ENCODE measurements at regions not wholly inside any gene's neighbourhood (a gene's known extent, or its start where the extent isn't known, plus 50 kb on each side); places are given as distances from the start of the nearest gene placed in this dataset.

- H3K4me3 ChIP-seq (ENCODE audit: low read length) = no peak overlapping the region
- no peak for DNase-seq
Observed at GRCh38 chr3:148360051-148360450, 337.7 kb upstream of the AGTR1 start.

GRCh38 chr3:148366743-148367410 lies 330.8 kb upstream of the AGTR1 start:
- Histone ChIP-seq H3K4me3 (ENCODE audit: low read length) (no peak overlapping the region), H3K9me3 (replicated peaks; ENCODE audit: control insufficient read depth, low read depth, low read length) (no peaks in the 10 kb centered on the region), H3K4me1 (ENCODE audit: control insufficient read depth, insufficient read depth, low read length) (no peaks in the 10 kb centered on the region), H3K27me3 (ENCODE audit: control insufficient read depth, insufficient read depth, low read length) (no peaks in the 10 kb centered on the region), H3K36me3 (ENCODE audit: control insufficient read depth, insufficient read depth, low read length) (no peaks in the 10 kb centered on the region), H3K27ac (ENCODE audit: low read length) (no peak overlapping the region)
- peak; percentile 74 for DNase-seq
- no CpG with 5 or more reads among the region's 7 CpGs for WGBS (ENCODE audit: insufficient coverage)

More at GRCh38 chr3:148360051-148360450, 337.7 kb upstream of the AGTR1 start:
- no peak overlapping the region for H3K27ac ChIP-seq (ENCODE audit: low read length)
- no peaks in the 10 kb centered on the region for H3K27me3 ChIP-seq (ENCODE audit: control insufficient read depth, insufficient read depth, low read length)
- no peaks in the 10 kb centered on the region for H3K4me1 ChIP-seq (ENCODE audit: control insufficient read depth, insufficient read depth, low read length)
- H3K36me3 ChIP-seq (ENCODE audit: control insufficient read depth, insufficient read depth, low read length) = no peaks in the 10 kb centered on the region
- no peaks in the 10 kb centered on the region for H3K9me3 ChIP-seq (replicated peaks; ENCODE audit: control insufficient read depth, low read depth, low read length)

- Histone ChIP-seq H3K36me3 (ENCODE audit: control insufficient read depth, insufficient read depth, low read length) (no peaks in the 10 kb centered on the region), H3K4me1 (ENCODE audit: control insufficient read depth, insufficient read depth, low read length) (peaks cover 3% of the 10 kb centered on the region), H3K4me3 (ENCODE audit: low read length) (no peak overlapping the region), H3K27ac (ENCODE audit: low read length) (no peak overlapping the region), H3K27me3 (ENCODE audit: control insufficient read depth, insufficient read depth, low read length) (no peaks in the 10 kb centered on the region), H3K9me3 (replicated peaks; ENCODE audit: control insufficient read depth, low read depth, low read length) (no peaks in the 10 kb centered on the region)
- DNase-seq = no peak
- no CpG with 5 or more reads among the region's 1 CpG for WGBS (ENCODE audit: insufficient coverage)
Observed at GRCh38 chr3:148367756-148368155, 329.9 kb upstream of the AGTR1 start.

DNA sequence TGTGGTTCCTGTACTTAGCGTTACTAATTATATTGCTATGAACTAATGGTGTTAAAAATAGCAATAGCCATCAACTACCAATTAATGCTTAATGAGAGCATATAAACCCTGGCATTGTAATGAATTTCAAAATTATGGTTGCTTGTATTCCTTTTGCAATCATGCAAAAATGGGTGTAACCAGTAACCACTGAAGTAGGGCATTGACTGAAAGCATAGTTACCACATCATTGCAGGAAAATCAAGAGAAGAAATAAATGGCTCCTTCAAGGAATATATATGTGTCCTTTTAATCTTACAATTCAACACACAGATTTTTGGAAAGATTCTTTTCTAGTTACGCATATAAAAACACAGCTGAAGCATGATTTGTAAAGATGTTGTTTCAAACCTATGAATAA lies 328.3 kb upstream of the AGTR1 start:
- WGBS (ENCODE audit: insufficient coverage) = no CpG with 5 or more reads among the region's 2 CpGs

DNA sequence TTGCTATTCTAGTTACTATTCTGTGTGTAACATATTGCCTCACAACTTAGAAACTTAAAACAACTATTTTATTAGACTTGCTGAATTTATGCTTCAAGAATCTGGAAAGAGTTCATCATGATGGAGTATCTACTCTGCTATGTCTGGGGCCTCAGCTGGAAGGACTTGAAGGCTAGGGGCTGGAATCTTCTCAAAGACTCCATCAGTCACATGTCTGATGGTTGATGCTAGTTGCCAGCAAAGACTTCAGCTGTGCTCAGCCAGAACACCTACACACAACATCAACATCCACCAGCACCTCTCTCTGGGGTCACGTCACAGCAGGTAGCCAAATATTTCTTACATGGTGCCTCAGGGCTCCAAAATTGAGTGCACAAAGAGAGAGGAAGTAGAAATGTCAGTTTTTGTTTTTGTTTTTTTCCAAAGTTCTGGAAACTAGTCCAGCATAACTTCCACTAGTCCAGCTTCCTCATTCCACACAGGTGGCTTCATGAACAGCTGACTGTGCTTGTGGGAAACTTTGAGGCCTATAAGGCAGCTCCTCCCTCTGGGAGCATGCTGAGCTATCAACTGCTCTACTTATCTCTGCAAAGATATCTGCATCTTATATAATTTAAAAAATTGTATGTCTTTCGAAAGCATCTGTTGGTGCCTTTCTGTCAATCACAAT lies 325.4 kb upstream of the AGTR1 start:
- WGBS (ENCODE audit: insufficient coverage) = no CpG with 5 or more reads among the region's 2 CpGs
- Histone ChIP-seq H3K36me3 (ENCODE audit: control insufficient read depth, insufficient read depth, low read length) (no peaks in the 10 kb centered on the region), H3K4me3 (ENCODE audit: low read length) (no peak overlapping the region), H3K4me1 (ENCODE audit: control insufficient read depth, insufficient read depth, low read length) (peaks cover 3% of the 10 kb centered on the region), H3K27ac (ENCODE audit: low read length) (no peak overlapping the region), H3K27me3 (ENCODE audit: control insufficient read depth, insufficient read depth, low read length) (no peaks in the 10 kb centered on the region), H3K9me3 (replicated peaks; ENCODE audit: control insufficient read depth, low read depth, low read length) (no peaks in the 10 kb centered on the region)
- peak; percentile 68 for DNase-seq

More for the DNA sequence above, 328.3 kb upstream of the AGTR1 start:
- H3K27ac ChIP-seq (ENCODE audit: low read length) = no peak overlapping the region
- H3K4me1 ChIP-seq (ENCODE audit: control insufficient read depth, insufficient read depth, low read length) = peaks cover 3% of the 10 kb centered on the region
- no peak overlapping the region for H3K4me3 ChIP-seq (ENCODE audit: low read length)
- H3K27me3 ChIP-seq (ENCODE audit: control insufficient read depth, insufficient read depth, low read length) = no peaks in the 10 kb centered on the region
- no peaks in the 10 kb centered on the region for H3K36me3 ChIP-seq (ENCODE audit: control insufficient read depth, insufficient read depth, low read length)
- DNase-seq = no peak
- no peaks in the 10 kb centered on the region for H3K9me3 ChIP-seq (replicated peaks; ENCODE audit: control insufficient read depth, low read depth, low read length)

GRCh38 chr3:148373961-148374360 lies 323.7 kb upstream of the AGTR1 start:
- no peak for DNase-seq
- no peak overlapping the region for H3K4me3 ChIP-seq (ENCODE audit: low read length)
- no peaks in the 10 kb centered on the region for H3K9me3 ChIP-seq (replicated peaks; ENCODE audit: control insufficient read depth, low read depth, low read length)
- H3K36me3 ChIP-seq (ENCODE audit: control insufficient read depth, insufficient read depth, low read length) = no peaks in the 10 kb centered on the region
- H3K27ac ChIP-seq (ENCODE audit: low read length) = no peak overlapping the region
- no peaks in the 10 kb centered on the region for H3K27me3 ChIP-seq (ENCODE audit: control insufficient read depth, insufficient read depth, low read length)
- H3K4me1 ChIP-seq (ENCODE audit: control insufficient read depth, insufficient read depth, low read length) = peaks cover 3% of the 10 kb centered on the region

- no peaks in the 10 kb centered on the region for H3K27me3 ChIP-seq (ENCODE audit: control insufficient read depth, insufficient read depth, low read length)
- no peaks in the 10 kb centered on the region for H3K9me3 ChIP-seq (replicated peaks; ENCODE audit: control insufficient read depth, low read depth, low read length)
- no peaks in the 10 kb centered on the region for H3K4me1 ChIP-seq (ENCODE audit: control insufficient read depth, insufficient read depth, low read length)
- H3K4me3 ChIP-seq (ENCODE audit: low read length) = no peak overlapping the region
- no peaks in the 10 kb centered on the region for H3K36me3 ChIP-seq (ENCODE audit: control insufficient read depth, insufficient read depth, low read length)
- no CpG with 5 or more reads among the region's 4 CpGs for WGBS (ENCODE audit: insufficient coverage)
- H3K27ac ChIP-seq (ENCODE audit: low read length) = no peak overlapping the region
- DNase-seq = peak; percentile 73
Observed at GRCh38 chr3:148379763-148380382, 317.8 kb upstream of the AGTR1 start.

DNA sequence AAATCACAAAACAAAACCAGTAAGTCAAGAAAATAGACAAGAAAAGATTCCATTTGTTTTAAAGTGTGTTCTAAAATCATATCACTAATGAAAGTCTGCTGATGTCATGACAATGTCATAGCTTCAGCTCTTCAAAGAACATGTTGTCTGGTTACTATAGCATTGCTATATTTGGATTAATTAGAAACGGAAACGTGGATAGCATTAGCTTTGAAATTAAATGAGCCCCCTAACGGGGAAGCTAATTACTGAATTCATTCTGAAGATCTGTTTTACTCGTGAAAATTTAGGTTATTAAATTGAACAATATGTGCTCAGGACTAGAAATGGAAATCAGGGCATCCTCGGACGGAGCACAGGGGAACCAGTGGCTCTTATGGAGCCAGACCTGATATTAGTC lies 316.7 kb upstream of the AGTR1 start:
- no peaks in the 10 kb centered on the region for H3K4me1 ChIP-seq (ENCODE audit: control insufficient read depth, insufficient read depth, low read length)
- no peak for DNase-seq
- no peak overlapping the region for H3K27ac ChIP-seq (ENCODE audit: low read length)
- no peaks in the 10 kb centered on the region for H3K9me3 ChIP-seq (replicated peaks; ENCODE audit: control insufficient read depth, low read depth, low read length)
- 77% methylated on average over 4 of the region's 6 CpGs for WGBS (ENCODE audit: insufficient coverage)
- no peaks in the 10 kb centered on the region for H3K36me3 ChIP-seq (ENCODE audit: control insufficient read depth, insufficient read depth, low read length)
- no peak overlapping the region for H3K4me3 ChIP-seq (ENCODE audit: low read length)
- H3K27me3 ChIP-seq (ENCODE audit: control insufficient read depth, insufficient read depth, low read length) = no peaks in the 10 kb centered on the region

DNA sequence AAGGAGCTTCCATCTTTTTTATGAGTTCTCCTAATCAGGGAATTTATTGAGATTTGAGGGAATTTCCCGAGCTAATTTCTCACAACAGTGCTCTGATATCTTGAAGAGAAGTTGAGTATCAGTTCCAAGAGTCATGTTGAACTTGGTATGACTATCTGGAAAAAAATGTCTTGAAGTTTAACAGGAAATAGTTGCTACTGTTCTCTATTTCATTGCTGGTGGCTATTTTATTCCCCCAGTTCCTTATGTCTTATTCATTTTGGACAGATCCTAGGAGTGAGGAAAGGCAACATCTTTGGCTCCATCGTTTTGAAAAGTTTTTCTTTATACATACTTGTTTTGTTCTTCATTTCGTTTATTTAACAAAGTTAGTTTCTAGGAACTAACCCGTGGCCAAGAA lies 307.8 kb upstream of the AGTR1 start:
- no peak overlapping the region for H3K4me3 ChIP-seq (ENCODE audit: low read length)
- DNase-seq = no peak
- WGBS (ENCODE audit: insufficient coverage) = no CpG with 5 or more reads among the region's 4 CpGs

DNA sequence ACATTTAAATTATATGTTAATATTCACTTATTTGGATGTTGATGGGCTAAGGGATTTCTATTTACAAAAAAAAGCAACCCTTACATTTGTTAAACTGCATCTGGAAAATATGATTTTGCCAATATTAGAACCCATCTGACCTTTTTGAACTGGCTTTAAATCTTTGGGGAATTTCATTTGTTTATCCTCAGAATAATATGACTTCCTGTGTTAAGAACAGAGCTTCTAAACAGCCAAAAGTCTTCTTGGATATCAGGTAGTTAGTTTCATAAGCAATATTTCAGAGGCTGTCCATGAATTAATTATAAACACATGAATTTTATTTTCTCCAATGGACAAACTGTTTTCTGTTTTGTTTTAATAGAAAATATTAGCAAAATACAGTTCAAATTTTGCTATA lies 301.9 kb upstream of the AGTR1 start:
- no peaks in the 10 kb centered on the region for H3K36me3 ChIP-seq (ENCODE audit: control insufficient read depth, insufficient read depth, low read length)
- DNase-seq = peak; percentile 62
- H3K4me3 ChIP-seq (ENCODE audit: low read length) = no peak overlapping the region
- no peak overlapping the region for H3K27ac ChIP-seq (ENCODE audit: low read length)
- no peaks in the 10 kb centered on the region for H3K27me3 ChIP-seq (ENCODE audit: control insufficient read depth, insufficient read depth, low read length)
- no peaks in the 10 kb centered on the region for H3K9me3 ChIP-seq (replicated peaks; ENCODE audit: control insufficient read depth, low read depth, low read length)
- H3K4me1 ChIP-seq (ENCODE audit: control insufficient read depth, insufficient read depth, low read length) = no peaks in the 10 kb centered on the region

More for the DNA sequence above, 307.8 kb upstream of the AGTR1 start:
- no peaks in the 10 kb centered on the region for H3K4me1 ChIP-seq (ENCODE audit: control insufficient read depth, insufficient read depth, low read length)
- H3K27me3 ChIP-seq (ENCODE audit: control insufficient read depth, insufficient read depth, low read length) = no peaks in the 10 kb centered on the region
- no peaks in the 10 kb centered on the region for H3K9me3 ChIP-seq (replicated peaks; ENCODE audit: control insufficient read depth, low read depth, low read length)
- H3K27ac ChIP-seq (ENCODE audit: low read length) = no peak overlapping the region
- no peaks in the 10 kb centered on the region for H3K36me3 ChIP-seq (ENCODE audit: control insufficient read depth, insufficient read depth, low read length)
